ENCODE measurements at regions not wholly inside any gene's neighbourhood (a gene's known extent, or its start where the extent isn't known, plus 50 kb on each side); places are given as distances from the start of the nearest gene placed in this dataset.

GRCh38 chr4:111546881-111547280 is 598.4 kb upstream of the FAM241A start:
- no peak overlapping the region for H3K4me3 ChIP-seq (ENCODE audit: low read depth, low read length)
- DNase-seq (ENCODE audit: low read depth) = no peak
- no peak for TF ChIP-seq CTCF (IDR thresholded peaks at IDR 0.05; ENCODE audit: insufficient read depth, low read length)

- TF ChIP-seq CTCF (IDR thresholded peaks at IDR 0.05; ENCODE audit: insufficient read depth, low read length) = no peak
- DNase-seq (ENCODE audit: low read depth) = no peak
- no peak overlapping the region for H3K4me3 ChIP-seq (ENCODE audit: low read depth, low read length)
Observed at GRCh38 chr4:111556141-111556781, 589.0 kb upstream of the FAM241A start.

GRCh38 chr4:111556851-111557250 is 588.4 kb upstream of the FAM241A start:
- DNase-seq (ENCODE audit: low read depth) = no peak
- no peak for TF ChIP-seq CTCF (IDR thresholded peaks at IDR 0.05; ENCODE audit: insufficient read depth, low read length)
- H3K4me3 ChIP-seq (ENCODE audit: low read depth, low read length) = no peak overlapping the region

- no peak for DNase-seq (ENCODE audit: low read depth)
- H3K4me3 ChIP-seq (ENCODE audit: low read depth, low read length) = no peak overlapping the region
- TF ChIP-seq CTCF (IDR thresholded peaks at IDR 0.05; ENCODE audit: insufficient read depth, low read length) = no peak
Observed at GRCh38 chr4:111562826-111563225, 582.4 kb upstream of the FAM241A start.

- DNase-seq (ENCODE audit: low read depth) = no peak
- no peak for TF ChIP-seq CTCF (IDR thresholded peaks at IDR 0.05; ENCODE audit: insufficient read depth, low read length)
- H3K4me3 ChIP-seq (ENCODE audit: low read depth, low read length) = no peak overlapping the region
Observed at GRCh38 chr4:111572470-111572869, 572.8 kb upstream of the FAM241A start.

GRCh38 chr4:111573386-111573785 is 571.9 kb upstream of the FAM241A start:
- H3K4me3 ChIP-seq (ENCODE audit: low read depth, low read length) = no peak overlapping the region
- DNase-seq (ENCODE audit: low read depth) = no peak
- no peak for TF ChIP-seq CTCF (IDR thresholded peaks at IDR 0.05; ENCODE audit: insufficient read depth, low read length)

- DNase-seq (ENCODE audit: low read depth) = no peak
- no peak overlapping the region for H3K4me3 ChIP-seq (ENCODE audit: low read depth, low read length)
- no peak for TF ChIP-seq CTCF (IDR thresholded peaks at IDR 0.05; ENCODE audit: insufficient read depth, low read length)
Observed at GRCh38 chr4:111579767-111580166, 565.5 kb upstream of the FAM241A start.
